Middle frontal gyrus (tissue), 1 donor: ENCODE measurements at regions not wholly inside any gene's neighbourhood (a gene's known extent, or its start where the extent isn't known, plus 50 kb on each side); places are given as distances from the start of the nearest gene placed in this dataset.

Experiments used
- DNase-seq: peaks from one replicate; pipeline ENCODE4 v3.0.0-alpha.2; 2015; ENCODE audit warnings: low spot score; ENCODE audit errors: extremely low spot score

GRCh38 chr13:73970421-73971055, 163.7 kb downstream of the KLF12 start:
- peak; percentile 45 for DNase-seq

- DNase-seq = no peak
These were observed 166.6 kb downstream of the KLF12 start for GRCh38 chr13:73967397-73968165.

GRCh38 chr13:73966331-73966730, 167.9 kb downstream of the KLF12 start:
- DNase-seq = no peak

- DNase-seq = no peak
These were observed 171.9 kb downstream of the KLF12 start for GRCh38 chr13:73962284-73962683.

GRCh38 chr13:73961181-73961580, 173.0 kb downstream of the KLF12 start:
- no peak for DNase-seq

GRCh38 chr13:73960474-73960873, 173.7 kb downstream of the KLF12 start:
- DNase-seq = no peak

- DNase-seq = no peak
These were observed 175.4 kb downstream of the KLF12 start for GRCh38 chr13:73958657-73959397.

- no peak for DNase-seq
These were observed 176.3 kb downstream of the KLF12 start for GRCh38 chr13:73957889-73958288.

- no peak for DNase-seq
These were observed 177.3 kb downstream of the KLF12 start for GRCh38 chr13:73956795-73957408.

- DNase-seq = no peak
These were observed 178.2 kb downstream of the KLF12 start for GRCh38 chr13:73955977-73956500.

GRCh38 chr13:73954808-73955207, 179.4 kb downstream of the KLF12 start:
- no peak for DNase-seq

GRCh38 chr13:73952648-73953047, 181.6 kb downstream of the KLF12 start:
- DNase-seq = no peak

GRCh38 chr13:73948848-73949529, 185.2 kb downstream of the KLF12 start:
- DNase-seq = no peak

GRCh38 chr13:73945871-73946270, 188.3 kb downstream of the KLF12 start:
- no peak for DNase-seq

GRCh38 chr13:73945382-73945781, 188.8 kb downstream of the KLF12 start:
- no peak for DNase-seq

GRCh38 chr13:73943965-73944233, 190.3 kb downstream of the KLF12 start:
- DNase-seq = no peak

GRCh38 chr13:73943137-73943964, 190.9 kb downstream of the KLF12 start:
- no peak for DNase-seq

GRCh38 chr13:73941752-73942151, 192.5 kb downstream of the KLF12 start:
- no peak for DNase-seq

GRCh38 chr13:73940098-73940497, 194.1 kb downstream of the KLF12 start:
- no peak for DNase-seq

GRCh38 chr13:73939603-73940002, 194.6 kb downstream of the KLF12 start:
- DNase-seq = no peak

- DNase-seq = no peak
These were observed 195.2 kb downstream of the KLF12 start for GRCh38 chr13:73939071-73939380.
